HUES6 (cell line): ENCODE measurements at regions not wholly inside any gene's neighbourhood (a gene's known extent, or its start where the extent isn't known, plus 50 kb on each side); places are given as distances from the start of the nearest gene placed in this dataset.

Experiments
- H3K27ac ChIP-seq: 2 replicates; pipeline ENCODE4 v1.7.0; 2013; ENCODE audit warnings: low read depth, mild to moderate bottlenecking, low read length, inconsistent platforms
- H3K27me3 ChIP-seq: 2 replicates; pipeline ENCODE4 v1.6.1; 2013; ENCODE audit warnings: low read length; ENCODE audit not compliant: control insufficient read depth, insufficient read depth
- H3K36me3 ChIP-seq: 2 replicates; pipeline ENCODE4 v1.6.1; 2013; ENCODE audit warnings: low read length; ENCODE audit not compliant: control insufficient read depth, insufficient read depth
- H3K4me1 ChIP-seq: 2 replicates; pipeline ENCODE4 v1.6.1; 2013; ENCODE audit warnings: low read length; ENCODE audit not compliant: control insufficient read depth, insufficient read depth
- H3K4me3 ChIP-seq: 2 replicates; pipeline ENCODE4 v1.5.1; 2013; ENCODE audit warnings: low read depth, low read length
- H3K9ac ChIP-seq: one replicate; pipeline ENCODE4 v1.6.1; 2013; ENCODE audit warnings: mild to moderate bottlenecking, low read length
- H3K9me3 ChIP-seq: 2 replicates; pipeline ENCODE4 v1.6.1; 2013; ENCODE audit warnings: low read depth, low read length; ENCODE audit not compliant: control insufficient read depth, insufficient read depth

DNA sequence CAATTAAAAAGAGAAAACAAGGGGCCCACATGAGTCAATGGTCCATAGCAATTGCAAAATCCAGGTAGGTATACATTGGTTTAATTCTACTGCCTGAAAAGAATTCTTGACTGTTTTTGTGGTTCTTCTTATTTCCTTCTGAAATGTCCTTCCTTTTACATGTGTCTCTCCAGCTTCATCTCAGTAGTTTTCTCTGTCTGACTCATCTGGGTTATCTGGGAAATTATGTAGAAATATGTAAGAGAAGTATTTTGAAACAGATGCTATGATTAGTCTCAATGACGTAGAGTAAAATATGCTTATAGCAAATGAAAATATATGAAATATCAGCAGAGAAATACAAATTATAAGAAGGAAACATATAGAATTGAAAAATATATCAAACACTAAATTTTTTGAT lies 953.2 kb downstream of the BRINP3 start:
- no peaks in the 10 kb centered on the region for H3K36me3 ChIP-seq
- H3K9ac ChIP-seq = no peak overlapping the region
- H3K9me3 ChIP-seq = no peaks in the 10 kb centered on the region
- H3K4me1 ChIP-seq = peaks cover 4% of the 10 kb centered on the region; the same call in 1 of the 2 replicates
- no peaks in the 10 kb centered on the region for H3K27me3 ChIP-seq
- no peak overlapping the region for H3K27ac ChIP-seq
- H3K4me3 ChIP-seq = no peak overlapping the region

DNA sequence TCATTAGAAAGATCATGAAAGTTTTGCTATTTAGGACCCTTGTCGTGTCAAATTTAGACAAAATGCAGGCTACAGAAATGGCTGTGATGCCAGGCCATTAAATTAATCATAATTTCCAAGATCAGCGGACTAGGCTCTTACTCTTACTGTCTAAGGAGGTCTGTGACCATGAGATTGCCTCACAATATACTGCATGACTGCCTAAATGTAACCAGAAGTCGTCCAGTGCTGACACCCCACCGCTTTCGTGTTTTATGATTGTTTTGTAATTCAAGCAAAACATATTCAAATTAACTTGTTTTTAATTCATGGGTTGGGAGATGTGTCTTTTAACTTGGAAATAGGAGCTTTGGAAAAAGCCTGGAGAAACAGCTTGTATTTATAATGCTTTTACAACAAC lies 947.5 kb downstream of the BRINP3 start:
- H3K9ac ChIP-seq = no peak overlapping the region
- no peaks in the 10 kb centered on the region for H3K36me3 ChIP-seq
- no peak overlapping the region for H3K27ac ChIP-seq
- H3K4me1 ChIP-seq = peaks cover 14% of the 10 kb centered on the region
- no peaks in the 10 kb centered on the region for H3K27me3 ChIP-seq
- no peak overlapping the region for H3K4me3 ChIP-seq
- no peaks in the 10 kb centered on the region for H3K9me3 ChIP-seq

DNA sequence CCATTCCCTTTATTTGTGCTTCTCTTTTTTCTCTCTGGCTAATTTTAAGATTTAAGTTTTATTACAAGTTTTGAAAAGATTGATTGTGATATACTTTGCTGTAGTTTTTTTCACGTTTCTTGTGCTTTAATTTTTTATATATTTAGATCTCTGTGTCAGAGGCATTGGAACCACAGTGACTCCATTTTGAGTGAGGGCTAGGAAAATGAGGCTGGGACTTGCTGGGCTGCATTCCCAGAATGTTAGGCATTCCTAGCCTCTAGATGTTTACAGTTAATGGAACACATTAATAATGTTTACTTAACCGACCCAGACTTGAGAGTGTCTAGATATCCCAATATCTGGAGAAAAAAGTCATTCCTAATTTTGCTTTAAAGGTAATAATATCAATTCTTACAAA lies 939.4 kb downstream of the BRINP3 start:
- Histone ChIP-seq H3K9me3 (no peaks in the 10 kb centered on the region), H3K27me3 (no peaks in the 10 kb centered on the region), H3K27ac (no peak overlapping the region), H3K4me3 (no peak overlapping the region), H3K4me1 (no peaks in the 10 kb centered on the region), H3K9ac (no peak overlapping the region), H3K36me3 (no peaks in the 10 kb centered on the region)

DNA sequence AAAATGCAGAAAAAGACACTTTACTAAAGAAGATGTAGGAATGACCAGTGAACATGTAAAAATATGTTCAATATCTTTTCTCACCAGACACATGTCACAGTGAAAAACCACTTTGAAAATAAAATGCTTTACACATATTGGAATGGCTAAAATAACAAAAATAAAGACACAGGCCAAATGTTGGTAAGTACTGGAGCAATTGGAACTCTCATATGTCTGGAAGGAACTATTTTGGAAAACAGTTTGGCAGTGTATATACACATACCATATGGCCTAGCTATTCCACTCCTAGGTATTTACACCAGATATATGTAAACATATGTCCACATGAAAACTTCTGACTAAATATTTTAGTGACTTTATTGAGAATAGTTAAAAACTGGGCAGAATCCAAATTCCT lies 927.2 kb downstream of the BRINP3 start:
- no peaks in the 10 kb centered on the region for H3K4me1 ChIP-seq
- H3K4me3 ChIP-seq = no peak overlapping the region
- H3K27me3 ChIP-seq = no peaks in the 10 kb centered on the region
- no peaks in the 10 kb centered on the region for H3K36me3 ChIP-seq
- no peak overlapping the region for H3K27ac ChIP-seq
- H3K9me3 ChIP-seq = no peaks in the 10 kb centered on the region
- no peak overlapping the region for H3K9ac ChIP-seq

DNA sequence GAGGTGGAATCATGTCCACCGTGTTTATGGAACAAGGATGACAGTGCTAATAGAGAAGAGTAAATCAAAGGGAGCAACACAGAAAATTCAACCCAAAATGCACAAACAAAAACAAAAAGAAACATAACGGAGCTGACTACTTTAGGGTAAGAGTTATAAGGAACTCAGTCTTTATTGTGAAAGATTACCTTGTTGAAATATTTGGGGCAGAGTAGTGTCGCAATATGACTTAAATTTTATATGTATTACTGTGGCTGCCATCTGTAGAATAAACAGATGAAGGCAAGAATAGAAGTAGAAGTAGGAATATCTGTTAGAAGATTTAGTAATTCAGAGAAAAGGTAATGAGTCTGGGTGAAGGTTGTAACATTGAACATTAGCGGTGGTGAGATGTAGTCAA lies 913.9 kb downstream of the BRINP3 start:
- no peaks in the 10 kb centered on the region for H3K36me3 ChIP-seq
- no peaks in the 10 kb centered on the region for H3K4me1 ChIP-seq
- H3K27ac ChIP-seq = no peak overlapping the region
- H3K27me3 ChIP-seq = no peaks in the 10 kb centered on the region
- no peak overlapping the region for H3K4me3 ChIP-seq
- H3K9ac ChIP-seq = no peak overlapping the region
- no peaks in the 10 kb centered on the region for H3K9me3 ChIP-seq

DNA sequence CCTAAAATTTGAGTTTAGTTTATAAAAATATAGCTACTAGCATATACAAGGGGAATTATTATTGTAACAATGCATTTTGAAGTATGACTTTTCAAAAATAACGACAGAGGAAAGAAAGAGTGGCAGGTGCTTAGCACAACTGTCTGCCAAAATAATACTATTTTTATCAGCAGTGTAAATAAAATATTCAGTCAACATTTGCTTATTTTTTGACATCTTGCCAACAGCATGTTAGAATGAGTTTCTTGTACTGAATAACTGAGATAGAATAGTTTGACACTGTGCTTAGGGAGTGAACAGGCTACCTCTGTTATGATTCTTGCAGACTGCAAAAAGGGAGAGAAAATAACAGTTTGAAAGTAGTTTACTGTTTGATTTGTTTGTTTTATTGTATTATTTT lies 909.8 kb downstream of the BRINP3 start:
- H3K9ac ChIP-seq = no peak overlapping the region
- no peaks in the 10 kb centered on the region for H3K36me3 ChIP-seq
- H3K27me3 ChIP-seq = no peaks in the 10 kb centered on the region
- no peaks in the 10 kb centered on the region for H3K4me1 ChIP-seq
- no peaks in the 10 kb centered on the region for H3K9me3 ChIP-seq
- no peak overlapping the region for H3K27ac ChIP-seq
- no peak overlapping the region for H3K4me3 ChIP-seq

DNA sequence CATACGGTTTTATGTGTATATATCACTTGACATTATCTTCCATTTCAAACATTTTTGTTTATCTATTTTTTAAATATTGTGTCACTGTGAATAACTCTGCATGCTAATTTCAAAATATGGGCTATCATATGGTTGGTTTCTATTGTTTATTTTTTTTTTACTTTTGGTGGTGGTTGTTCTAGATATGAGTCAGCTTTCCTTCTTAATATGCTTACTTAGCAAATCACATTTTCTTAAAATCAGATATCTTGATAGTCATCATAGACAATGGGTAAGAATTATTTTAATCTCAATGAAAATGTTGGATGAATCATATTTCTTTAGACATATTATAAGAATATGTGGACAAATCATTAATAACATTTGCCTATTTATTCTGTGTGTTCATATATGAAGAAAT lies 881.5 kb downstream of the BRINP3 start:
- Histone ChIP-seq H3K27me3 (no peaks in the 10 kb centered on the region), H3K9ac (no peak overlapping the region), H3K4me1 (no peaks in the 10 kb centered on the region), H3K36me3 (no peaks in the 10 kb centered on the region), H3K27ac (no peak overlapping the region), H3K9me3 (no peaks in the 10 kb centered on the region), H3K4me3 (no peak overlapping the region)

DNA sequence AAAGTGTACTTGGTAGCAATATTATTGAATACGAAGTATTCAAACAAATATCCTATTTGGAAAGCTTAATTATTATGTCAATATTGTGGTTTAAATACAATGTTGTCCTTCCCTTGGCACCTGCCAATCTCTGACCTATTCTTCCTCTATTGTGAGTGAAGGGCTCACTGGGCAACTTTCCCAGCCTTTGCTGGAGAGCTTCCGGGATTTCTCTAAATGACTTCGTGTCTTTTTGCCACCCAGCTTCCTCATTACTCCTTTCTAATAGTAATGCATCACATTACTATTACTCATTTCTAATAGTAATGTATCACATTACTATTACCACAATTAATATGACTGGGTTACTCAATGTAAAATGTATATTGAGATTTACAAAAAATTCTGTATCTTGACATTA lies 880.6 kb downstream of the BRINP3 start:
- Histone ChIP-seq H3K4me1 (no peaks in the 10 kb centered on the region), H3K9me3 (no peaks in the 10 kb centered on the region), H3K4me3 (no peak overlapping the region), H3K27me3 (no peaks in the 10 kb centered on the region), H3K27ac (no peak overlapping the region), H3K9ac (no peak overlapping the region), H3K36me3 (no peaks in the 10 kb centered on the region)

DNA sequence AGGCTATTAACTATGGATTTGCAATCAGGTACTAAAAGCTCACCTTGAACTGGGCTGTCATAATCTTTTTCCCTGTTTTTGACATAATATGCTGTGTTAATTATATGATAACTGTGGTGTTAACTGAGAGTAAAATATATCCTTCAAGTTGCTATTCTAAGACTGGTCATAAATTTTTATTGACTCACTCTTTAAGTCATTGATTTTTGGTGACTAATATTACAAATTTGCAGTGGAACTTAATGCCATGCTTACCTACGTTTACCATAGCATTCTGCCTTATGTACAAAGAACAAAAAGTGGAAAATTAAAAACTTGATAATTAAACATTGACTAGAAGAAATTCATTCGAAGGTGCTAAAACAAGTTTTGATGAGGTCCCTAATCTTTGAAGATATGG lies 872.4 kb downstream of the BRINP3 start:
- H3K4me3 ChIP-seq = no peak overlapping the region
- H3K4me1 ChIP-seq = no peaks in the 10 kb centered on the region
- no peak overlapping the region for H3K9ac ChIP-seq
- H3K9me3 ChIP-seq = no peaks in the 10 kb centered on the region
- H3K36me3 ChIP-seq = no peaks in the 10 kb centered on the region
- no peaks in the 10 kb centered on the region for H3K27me3 ChIP-seq
- no peak overlapping the region for H3K27ac ChIP-seq

DNA sequence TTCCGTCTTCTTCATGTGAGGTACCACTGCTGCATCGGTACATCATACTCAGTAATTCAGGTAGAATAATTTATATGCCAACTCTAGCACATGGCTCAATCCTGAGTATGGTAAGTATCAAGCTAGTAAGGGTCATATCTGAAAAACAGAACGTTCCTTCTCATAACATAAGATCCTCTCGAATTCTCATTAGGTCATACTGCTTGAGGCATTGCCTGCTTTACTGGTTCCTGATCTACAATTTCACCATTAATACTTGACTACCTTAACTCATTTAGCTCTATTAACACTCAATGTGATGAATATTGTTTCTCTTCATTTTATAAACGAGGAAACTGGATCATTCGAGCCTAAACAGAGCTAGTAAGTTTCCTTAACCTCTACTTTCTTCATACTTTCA lies 871.6 kb downstream of the BRINP3 start:
- Histone ChIP-seq H3K27ac (no peak overlapping the region), H3K9me3 (no peaks in the 10 kb centered on the region), H3K9ac (no peak overlapping the region), H3K27me3 (no peaks in the 10 kb centered on the region), H3K4me3 (no peak overlapping the region), H3K36me3 (no peaks in the 10 kb centered on the region), H3K4me1 (no peaks in the 10 kb centered on the region)

DNA sequence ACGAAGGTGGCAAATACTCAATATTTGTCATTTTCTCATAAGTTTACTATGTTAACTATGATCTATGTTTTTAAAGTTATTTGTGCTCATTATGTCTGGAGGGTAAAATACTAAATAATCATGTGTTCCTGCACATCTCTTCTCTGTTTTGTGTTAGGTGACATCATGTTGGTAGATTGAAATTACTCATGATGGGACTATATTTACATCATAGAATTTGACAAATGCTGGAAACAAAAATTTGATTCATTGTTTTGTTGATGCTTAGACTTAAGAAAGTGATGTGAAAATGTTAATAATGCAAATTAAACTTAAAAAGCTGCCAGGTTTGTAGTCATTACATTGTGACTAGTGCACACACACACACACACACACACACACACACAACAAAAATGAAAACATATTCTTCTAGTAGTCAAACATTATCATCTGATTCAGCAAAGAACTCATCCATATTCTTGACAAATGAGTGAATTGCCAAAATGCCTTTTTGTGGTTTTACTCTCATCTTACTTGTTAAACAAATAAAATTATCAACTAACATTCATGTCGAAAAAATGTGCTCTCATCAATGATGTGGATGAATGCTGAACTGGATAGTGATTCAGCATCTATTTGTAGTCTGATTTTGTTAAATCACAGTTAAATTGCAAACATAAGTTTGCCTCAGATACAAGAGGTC lies 870.7 kb downstream of the BRINP3 start:
- Histone ChIP-seq H3K27ac (no peak overlapping the region), H3K9ac (no peak overlapping the region), H3K9me3 (no peaks in the 10 kb centered on the region), H3K4me1 (no peaks in the 10 kb centered on the region), H3K4me3 (no peak overlapping the region), H3K27me3 (no peaks in the 10 kb centered on the region), H3K36me3 (no peaks in the 10 kb centered on the region)
